Ishikawa (cell line): ENCODE measurements at regions not wholly inside any gene's neighbourhood (a gene's known extent, or its start where the extent isn't known, plus 50 kb on each side); places are given as distances from the start of the nearest gene placed in this dataset.

Source experiments
- CEBPB ChIP-seq: IDR thresholded peaks from 2 replicates; pipeline ENCODE4 v1.6.1; 2012
- CREB1 ChIP-seq: IDR thresholded peaks from 2 replicates; pipeline ENCODE4 v1.6.1; 2012; ENCODE audit warnings: low read depth
- EGR1 ChIP-seq: IDR thresholded peaks from 2 replicates; pipeline ENCODE4 v1.6.1; 2012
- EP300 ChIP-seq: IDR thresholded peaks from 2 replicates; pipeline ENCODE4 v1.6.1; 2012; ENCODE audit warnings: borderline replicate concordance
- FOXM1 ChIP-seq: IDR thresholded peaks from 2 replicates; pipeline ENCODE4 v1.6.1; 2012; ENCODE audit warnings: low read depth, borderline replicate concordance
- MAX ChIP-seq: IDR thresholded peaks from 2 replicates; pipeline ENCODE4 v1.6.1; 2012
- NFIC ChIP-seq: IDR thresholded peaks from 2 replicates; pipeline ENCODE4 v1.6.1; 2012
- RAD21 ChIP-seq: IDR thresholded peaks from 2 replicates; pipeline ENCODE4 v1.6.1; 2012; ENCODE audit warnings: low read depth
- REST ChIP-seq: IDR thresholded peaks from 2 replicates; pipeline ENCODE4 v1.6.1; 2012; ENCODE audit warnings: low read depth, mild to moderate bottlenecking
- TAF1 ChIP-seq: IDR thresholded peaks from 2 replicates; pipeline ENCODE4 v1.6.1; 2012; ENCODE audit warnings: low read depth, mild to moderate bottlenecking
- TCF12 ChIP-seq: IDR thresholded peaks from 2 replicates; pipeline ENCODE4 v1.6.1; 2012; ENCODE audit warnings: low read depth
- TEAD4 ChIP-seq: IDR thresholded peaks from 2 replicates; pipeline ENCODE4 v1.6.1; 2012
- USF1 ChIP-seq: IDR thresholded peaks from 2 replicates; pipeline ENCODE4 v1.6.1; 2012
- YY1 ChIP-seq: IDR thresholded peaks from 2 replicates; pipeline ENCODE4 v1.6.1; 2012; ENCODE audit warnings: low read depth
- ZBTB7A ChIP-seq: IDR thresholded peaks from 2 replicates; pipeline ENCODE4 v1.6.1; 2012; ENCODE audit warnings: low read depth

- TF ChIP-seq YY1 (no peak), TAF1 (no peak), EGR1 (no peak), RAD21 (no peak), FOXM1 (no peak), REST (no peak), ZBTB7A (no peak), NFIC (no peak), MAX (no peak), TEAD4 (no peak), EP300 (no peak)
Observed at GRCh38 chr6:40138273-40138720, 204.0 kb upstream of the MOCS1 start.

- TF ChIP-seq MAX (no peak), EGR1 (no peak), EP300 (no peak), CREB1 (no peak), NFIC (no peak), FOXM1 (no peak), ZBTB7A (no peak), CEBPB (no peak), YY1 (no peak), USF1 (no peak), TAF1 (no peak), RAD21 (no peak), REST (no peak), TCF12 (no peak), TEAD4 (no peak)
Observed at GRCh38 chr6:40135491-40136072, 201.3 kb upstream of the MOCS1 start.

- TF ChIP-seq YY1 = no peak
- TF ChIP-seq FOXM1 = no peak
- no peak for TF ChIP-seq REST
- TF ChIP-seq USF1 = no peak
- TF ChIP-seq TCF12 = no peak
- TF ChIP-seq MAX = no peak
- TF ChIP-seq CEBPB = no peak
- no peak for TF ChIP-seq EP300
- TF ChIP-seq NFIC = no peak
- no peak for TF ChIP-seq ZBTB7A
- TF ChIP-seq TEAD4 = no peak
- TF ChIP-seq CREB1 = no peak
- TF ChIP-seq EGR1 = no peak
- no peak for TF ChIP-seq TAF1
- no peak for TF ChIP-seq RAD21
Observed at GRCh38 chr6:40131675-40132074, 197.4 kb upstream of the MOCS1 start.

- TF ChIP-seq NFIC (no peak), MAX (no peak), EGR1 (no peak), YY1 (no peak), RAD21 (no peak), TCF12 (no peak), TAF1 (no peak), USF1 (no peak)
Observed at GRCh38 chr6:40128127-40128526, 193.9 kb upstream of the MOCS1 start.
